Suprapubic skin (tissue), 2 donors: ENCODE measurements at regions not wholly inside any gene's neighbourhood (a gene's known extent, or its start where the extent isn't known, plus 50 kb on each side); places are given as distances from the start of the nearest gene placed in this dataset.

Source experiments
- EP300 ChIP-seq: sonication (generic); formaldehyde crosslinking; IDR thresholded peaks from one replicate; pipeline ENCODE4 v1.6.1; 2017; ENCODE audit warnings: antibody characterized with exemption
- POLR2A ChIP-seq, 2 donors: fragments of 450-650 bp; IDR thresholded peaks; one replicate each; pipeline ENCODE4 v1.6.1; 2017; ENCODE audit warnings: antibody characterized with exemption in 2 of 2, mild to moderate bottlenecking in 2 of 2, moderate library complexity in 2 of 2

GRCh38 chr18:68569936-68570335, 145.0 kb downstream of the TMX3 start:
- TF ChIP-seq EP300 = no peak
- TF ChIP-seq POLR2A (IDR thresholded peaks at IDR 0.05) = no peak
